ENCODE measurements at regions not wholly inside any gene's neighbourhood (a gene's known extent, or its start where the extent isn't known, plus 50 kb on each side); places are given as distances from the start of the nearest gene placed in this dataset.

DNA sequence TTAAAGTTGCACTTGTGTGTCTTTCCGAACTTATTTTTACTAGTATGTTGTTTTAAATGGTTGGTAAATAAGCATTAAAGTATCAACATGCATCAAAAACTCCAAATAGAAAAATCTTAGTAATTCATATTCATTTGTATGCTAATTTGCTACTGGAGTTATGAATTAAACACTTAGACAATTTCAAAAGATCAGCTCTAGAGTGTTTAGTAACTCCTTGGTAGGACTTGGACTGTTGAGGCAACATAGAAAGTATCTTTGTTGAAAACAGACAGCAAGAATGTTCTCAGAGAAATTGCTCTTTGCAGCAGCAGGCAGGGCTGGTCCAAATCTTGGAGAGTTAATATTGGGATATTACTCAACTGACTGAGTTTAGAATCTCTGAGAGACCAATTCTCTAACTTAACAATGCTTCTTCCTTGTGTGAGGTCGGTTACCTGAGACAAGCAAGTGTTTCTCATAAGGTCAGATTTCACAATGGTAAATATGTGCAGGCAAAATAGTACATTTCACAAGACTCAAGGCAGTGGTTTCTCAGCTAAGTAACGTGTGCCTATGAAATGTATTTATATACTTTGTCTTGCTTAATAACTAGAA lies 147.8 kb upstream of the IL12A start:
- Histone ChIP-seq H2AFZ (ENCODE audit: low read depth, low read length) (no peak overlapping the region), H3F3A (ENCODE audit: insufficient read depth, low read length, poor library complexity, severe bottlenecking) (peaks cover 5% of the 10 kb centered on the region), H3K36me3 (ENCODE audit: insufficient read depth, low read length) (no peaks in the 10 kb centered on the region), H3K79me2 (replicated peaks; ENCODE audit: insufficient read depth, low read length) (peaks cover 53% of the 10 kb centered on the region), H3K9me3 (ENCODE audit: low read length) (no peaks in the 10 kb centered on the region), H3K9me2 (ENCODE audit: insufficient read depth, low read length) (no peaks in the 10 kb centered on the region), H3K27me3 (ENCODE audit: insufficient read depth, low read depth, low read length) (no peaks in the 10 kb centered on the region), H3K9ac (ENCODE audit: low read length) (peak overlapping the region; percentile 90), H3K27ac (ENCODE audit: low read length) (peak overlapping the region; percentile 96), H3K4me2 (ENCODE audit: low read length) (peak overlapping the region; percentile 90), H4K20me1 (ENCODE audit: insufficient read depth) (no peaks in the 10 kb centered on the region), H3K4me3 (ENCODE audit: low read length) (peak overlapping the region; percentile 74)
- TF ChIP-seq TAF1 (IDR thresholded peaks at IDR 0.05; ENCODE audit: low read depth) = no peak

DNA sequence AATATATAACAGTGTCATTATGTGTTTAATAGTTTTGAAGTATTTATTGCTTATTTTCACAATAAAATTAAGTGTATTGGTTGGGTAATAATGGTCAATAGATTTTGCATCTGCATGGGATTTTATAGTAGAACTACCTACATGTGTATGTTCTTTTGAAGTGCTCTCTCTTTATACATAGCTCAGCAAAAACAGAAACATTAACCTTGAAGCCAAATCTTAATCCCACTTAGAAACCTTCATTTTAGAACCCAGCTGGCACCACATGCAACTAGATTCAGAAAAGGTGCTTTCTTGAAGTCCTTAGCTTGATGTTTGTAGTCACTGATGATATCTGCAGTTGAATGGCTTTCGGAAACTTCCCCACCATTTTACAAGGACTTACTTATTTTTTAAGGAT lies 146.9 kb upstream of the IL12A start:
- H3K4me2 ChIP-seq (ENCODE audit: low read length) = peak overlapping the region; percentile 90
- peak overlapping the region; percentile 74 for H3K4me3 ChIP-seq (ENCODE audit: low read length)
- H3K27me3 ChIP-seq (ENCODE audit: insufficient read depth, low read depth, low read length) = no peaks in the 10 kb centered on the region
- no peak overlapping the region for H2AFZ ChIP-seq (ENCODE audit: low read depth, low read length)
- peak overlapping the region; percentile 90 for H3K9ac ChIP-seq (ENCODE audit: low read length)
- H3K9me3 ChIP-seq (ENCODE audit: low read length) = no peaks in the 10 kb centered on the region
- H3K36me3 ChIP-seq (ENCODE audit: insufficient read depth, low read length) = no peaks in the 10 kb centered on the region
- no peaks in the 10 kb centered on the region for H4K20me1 ChIP-seq (ENCODE audit: insufficient read depth)
- peaks cover 63% of the 10 kb centered on the region for H3K79me2 ChIP-seq (replicated peaks; ENCODE audit: insufficient read depth, low read length)
- H3F3A ChIP-seq (ENCODE audit: insufficient read depth, low read length, poor library complexity, severe bottlenecking) = peaks cover 5% of the 10 kb centered on the region
- no peak overlapping the region for H3K27ac ChIP-seq (ENCODE audit: low read length)
- H3K9me2 ChIP-seq (ENCODE audit: insufficient read depth, low read length) = no peaks in the 10 kb centered on the region
- TF ChIP-seq EZH2 (IDR thresholded peaks at IDR 0.05; ENCODE audit: borderline replicate concordance, insufficient read depth, low read length, poor library complexity, severe bottlenecking) (no peak), SMC3 (conservative IDR thresholded peaks at IDR 0.05; ENCODE audit: poor library complexity) (no peak), RAD21 (conservative IDR thresholded peaks at IDR 0.05) (no peak)
- TF ChIP-seq, protein P1, sequence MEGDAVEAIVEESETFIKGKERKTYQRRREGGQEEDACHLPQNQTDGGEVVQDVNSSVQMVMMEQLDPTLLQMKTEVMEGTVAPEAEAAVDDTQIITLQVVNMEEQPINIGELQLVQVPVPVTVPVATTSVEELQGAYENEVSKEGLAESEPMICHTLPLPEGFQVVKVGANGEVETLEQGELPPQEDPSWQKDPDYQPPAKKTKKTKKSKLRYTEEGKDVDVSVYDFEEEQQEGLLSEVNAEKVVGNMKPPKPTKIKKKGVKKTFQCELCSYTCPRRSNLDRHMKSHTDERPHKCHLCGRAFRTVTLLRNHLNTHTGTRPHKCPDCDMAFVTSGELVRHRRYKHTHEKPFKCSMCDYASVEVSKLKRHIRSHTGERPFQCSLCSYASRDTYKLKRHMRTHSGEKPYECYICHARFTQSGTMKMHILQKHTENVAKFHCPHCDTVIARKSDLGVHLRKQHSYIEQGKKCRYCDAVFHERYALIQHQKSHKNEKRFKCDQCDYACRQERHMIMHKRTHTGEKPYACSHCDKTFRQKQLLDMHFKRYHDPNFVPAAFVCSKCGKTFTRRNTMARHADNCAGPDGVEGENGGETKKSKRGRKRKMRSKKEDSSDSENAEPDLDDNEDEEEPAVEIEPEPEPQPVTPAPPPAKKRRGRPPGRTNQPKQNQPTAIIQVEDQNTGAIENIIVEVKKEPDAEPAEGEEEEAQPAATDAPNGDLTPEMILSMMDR (IDR thresholded peaks at IDR 0.05; ENCODE audit: poor library complexity, severe bottlenecking) = no peak

DNA sequence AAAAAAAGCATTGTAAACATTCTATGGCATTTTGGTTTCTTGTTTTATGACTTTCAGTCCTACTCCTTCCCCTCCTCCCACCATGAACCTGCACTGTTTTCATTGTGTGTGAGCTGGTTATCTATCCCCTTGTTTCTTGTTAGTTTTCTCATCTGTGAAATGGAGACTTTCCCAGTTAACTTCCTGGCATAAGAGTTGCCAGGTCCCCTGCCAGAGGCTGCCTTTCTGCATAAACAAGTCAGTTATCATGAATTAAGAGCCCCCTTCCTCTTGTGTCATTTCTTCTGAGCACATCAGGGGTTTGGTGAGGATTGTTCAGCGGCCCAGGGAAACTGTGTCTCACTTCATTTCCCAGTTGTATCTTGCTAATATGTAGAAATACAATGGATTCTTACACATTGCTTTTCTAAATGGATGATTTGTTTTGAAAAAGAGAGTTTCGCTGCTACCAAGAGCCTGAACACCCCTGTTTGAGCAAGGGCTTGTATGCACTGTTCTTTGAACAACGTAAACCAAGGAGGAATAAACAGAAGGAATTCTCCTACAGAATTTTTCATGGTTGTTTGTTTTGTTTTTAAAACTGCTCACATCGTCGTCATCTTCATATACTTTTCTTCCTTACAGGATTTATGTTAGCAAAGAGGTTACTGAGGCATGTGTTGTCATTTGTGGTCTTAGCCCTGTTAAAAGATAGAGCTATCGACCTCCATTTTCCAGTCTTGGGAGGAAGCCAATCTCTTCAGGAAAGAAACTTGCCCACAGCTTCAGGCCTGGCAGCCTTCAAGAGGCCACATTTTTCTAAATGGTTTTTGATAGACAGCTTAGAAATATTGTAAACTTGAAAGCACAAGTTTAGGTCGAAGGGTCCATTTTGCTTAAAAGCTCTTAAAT lies 144.6 kb upstream of the IL12A start:
- Histone ChIP-seq H3K36me3 (ENCODE audit: insufficient read depth, low read length) (no peaks in the 10 kb centered on the region), H3F3A (ENCODE audit: insufficient read depth, low read length, poor library complexity, severe bottlenecking) (peaks cover 5% of the 10 kb centered on the region), H3K9me2 (ENCODE audit: insufficient read depth, low read length) (no peaks in the 10 kb centered on the region), H3K9me3 (ENCODE audit: low read length) (no peaks in the 10 kb centered on the region), H3K4me2 (ENCODE audit: low read length) (no peak overlapping the region), H3K27me3 (ENCODE audit: insufficient read depth, low read depth, low read length) (no peaks in the 10 kb centered on the region), H3K79me2 (replicated peaks; ENCODE audit: insufficient read depth, low read length) (peaks cover 85% of the 10 kb centered on the region), H3K9ac (ENCODE audit: low read length) (no peak overlapping the region), H3K27ac (ENCODE audit: low read length) (no peak overlapping the region), H4K20me1 (ENCODE audit: insufficient read depth) (no peaks in the 10 kb centered on the region), H3K4me3 (ENCODE audit: low read length) (no peak overlapping the region), H2AFZ (ENCODE audit: low read depth, low read length) (no peak overlapping the region)
- no peak for TF ChIP-seq POLR2AphosphoS5 (IDR thresholded peaks at IDR 0.05)
- no peak for TF ChIP-seq TAF1 (IDR thresholded peaks at IDR 0.05; ENCODE audit: low read depth)
- TF ChIP-seq, protein P2, sequence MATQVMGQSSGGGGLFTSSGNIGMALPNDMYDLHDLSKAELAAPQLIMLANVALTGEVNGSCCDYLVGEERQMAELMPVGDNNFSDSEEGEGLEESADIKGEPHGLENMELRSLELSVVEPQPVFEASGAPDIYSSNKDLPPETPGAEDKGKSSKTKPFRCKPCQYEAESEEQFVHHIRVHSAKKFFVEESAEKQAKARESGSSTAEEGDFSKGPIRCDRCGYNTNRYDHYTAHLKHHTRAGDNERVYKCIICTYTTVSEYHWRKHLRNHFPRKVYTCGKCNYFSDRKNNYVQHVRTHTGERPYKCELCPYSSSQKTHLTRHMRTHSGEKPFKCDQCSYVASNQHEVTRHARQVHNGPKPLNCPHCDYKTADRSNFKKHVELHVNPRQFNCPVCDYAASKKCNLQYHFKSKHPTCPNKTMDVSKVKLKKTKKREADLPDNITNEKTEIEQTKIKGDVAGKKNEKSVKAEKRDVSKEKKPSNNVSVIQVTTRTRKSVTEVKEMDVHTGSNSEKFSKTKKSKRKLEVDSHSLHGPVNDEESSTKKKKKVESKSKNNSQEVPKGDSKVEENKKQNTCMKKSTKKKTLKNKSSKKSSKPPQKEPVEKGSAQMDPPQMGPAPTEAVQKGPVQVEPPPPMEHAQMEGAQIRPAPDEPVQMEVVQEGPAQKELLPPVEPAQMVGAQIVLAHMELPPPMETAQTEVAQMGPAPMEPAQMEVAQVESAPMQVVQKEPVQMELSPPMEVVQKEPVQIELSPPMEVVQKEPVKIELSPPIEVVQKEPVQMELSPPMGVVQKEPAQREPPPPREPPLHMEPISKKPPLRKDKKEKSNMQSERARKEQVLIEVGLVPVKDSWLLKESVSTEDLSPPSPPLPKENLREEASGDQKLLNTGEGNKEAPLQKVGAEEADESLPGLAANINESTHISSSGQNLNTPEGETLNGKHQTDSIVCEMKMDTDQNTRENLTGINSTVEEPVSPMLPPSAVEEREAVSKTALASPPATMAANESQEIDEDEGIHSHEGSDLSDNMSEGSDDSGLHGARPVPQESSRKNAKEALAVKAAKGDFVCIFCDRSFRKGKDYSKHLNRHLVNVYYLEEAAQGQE (IDR thresholded peaks at IDR 0.05; ENCODE audit: borderline replicate concordance) = no peak
- TF ChIP-seq EP300 (conservative IDR thresholded peaks at IDR 0.05; ENCODE audit: poor library complexity, severe bottlenecking) = no peak
- no peak for TF ChIP-seq RAD21 (conservative IDR thresholded peaks at IDR 0.05)
- TF ChIP-seq EZH2 (IDR thresholded peaks at IDR 0.05; ENCODE audit: borderline replicate concordance, insufficient read depth, low read length, poor library complexity, severe bottlenecking) = no peak
- TF ChIP-seq MXI1 (conservative IDR thresholded peaks at IDR 0.05; ENCODE audit: poor library complexity, severe bottlenecking) = no peak
- TF ChIP-seq SMC3 (conservative IDR thresholded peaks at IDR 0.05; ENCODE audit: poor library complexity) = no peak
- TF ChIP-seq, protein P1 (IDR thresholded peaks at IDR 0.05; ENCODE audit: poor library complexity, severe bottlenecking) = no peak

Measured in neural cell (in vitro differentiated cells).